Left lung (tissue), 4 donors: ENCODE measurements at regions not wholly inside any gene's neighbourhood (a gene's known extent, or its start where the extent isn't known, plus 50 kb on each side); places are given as distances from the start of the nearest gene placed in this dataset.

ENCODE experiments used
- ATAC-seq: fragments of 200-7000 bp; cut with Tn5 transposase; one replicate; pipeline ENCODE4 v1.9.1; 2020; ENCODE audit warnings: moderate library complexity
- DNase-seq, 4 donors: peaks; one replicate each; pipeline ENCODE4 v3.0.0-alpha.2; 2013 to 2020
- H3K27ac ChIP-seq, 2 donors: fragments of 200-600 bp; sonication (generic) in 1 of 2; one replicate each; pipeline versions ENCODE4 v1.5.0 to v1.8.0; 2020 to 2021
- H3K27me3 ChIP-seq, 2 donors: fragments of 200-600 bp; sonication (generic) in 1 of 2; one replicate each; pipeline versions ENCODE4 v1.5.0 to v1.8.0; 2020 to 2021
- H3K36me3 ChIP-seq, 2 donors: fragments of 200-600 bp; sonication (generic) in 1 of 2; one replicate each; pipeline versions ENCODE4 v1.5.0 to v1.8.0; 2020 to 2021
- H3K4me1 ChIP-seq, 2 donors: fragments of 200-600 bp; one replicate each; pipeline ENCODE4 v1.8.0; 2021
- H3K4me3 ChIP-seq, 2 donors: fragments of 200-600 bp; sonication (generic) in 1 of 2; one replicate each; pipeline versions ENCODE4 v1.5.0 to v1.8.0; 2020 to 2021; ENCODE audit warnings: mild to moderate bottlenecking in 1 of 2
- H3K9me3 ChIP-seq, 2 donors: fragments of 200-600 bp; sonication (generic) in 1 of 2; one replicate each; pipeline versions ENCODE4 v1.5.0 to v1.8.0; 2020 to 2021
- intact Hi-C, 2 donors: fragments of 100-400 bp; cut with DNase I; formaldehyde crosslinking; loops; one replicate each; pipeline versions ENCODE4 v1.11.2 to v1.14.2; 2022
- TF ChIP-seq, protein P1 (sequence below), 2 donors: fragments of 200-600 bp; sonication (generic) in 1 of 2; IDR thresholded peaks; one replicate each; pipeline versions ENCODE4 v1.5.0 to v1.8.0; 2021; ENCODE audit warnings: antibody characterized with exemption in 2 of 2
- donor health status: DM: no; HTN: yes; CAD: no.
- donor health status: DM: no; HTN: no; CAD: no.

DNA sequence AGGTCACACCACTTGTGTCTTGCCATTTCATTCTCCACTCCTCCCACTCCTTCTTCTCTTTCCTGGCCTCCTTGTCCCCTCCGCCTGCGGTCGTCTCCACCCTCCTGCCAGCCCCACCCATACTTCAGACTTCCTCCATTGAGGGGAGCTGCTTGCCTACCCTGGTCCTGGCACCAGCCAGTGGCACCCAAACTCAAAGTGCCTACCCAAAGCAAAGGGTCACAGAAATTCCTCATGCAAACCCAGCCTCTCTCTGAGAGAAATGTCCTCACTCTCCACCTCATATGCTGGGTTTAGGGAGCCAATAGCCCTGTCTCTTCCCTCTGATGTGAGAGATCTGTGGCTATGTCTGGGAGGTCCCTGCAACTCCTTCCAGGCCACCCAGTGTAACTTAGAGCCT lies 109.6 kb downstream of the TEX26 start:
- intact Hi-C loops, result no loop called here
- Histone ChIP-seq H3K4me3 (no peak overlapping the region), H3K9me3 (no peaks in the 10 kb centered on the region), H3K27ac (no peak overlapping the region), H3K36me3 (no peaks in the 10 kb centered on the region), H3K27me3 (peaks cover 0 to 19% of the 10 kb centered on the region in 2 donors), H3K4me1 (peaks cover 14 to 43% of the 10 kb centered on the region in 2 donors)
- TF ChIP-seq, protein P1, sequence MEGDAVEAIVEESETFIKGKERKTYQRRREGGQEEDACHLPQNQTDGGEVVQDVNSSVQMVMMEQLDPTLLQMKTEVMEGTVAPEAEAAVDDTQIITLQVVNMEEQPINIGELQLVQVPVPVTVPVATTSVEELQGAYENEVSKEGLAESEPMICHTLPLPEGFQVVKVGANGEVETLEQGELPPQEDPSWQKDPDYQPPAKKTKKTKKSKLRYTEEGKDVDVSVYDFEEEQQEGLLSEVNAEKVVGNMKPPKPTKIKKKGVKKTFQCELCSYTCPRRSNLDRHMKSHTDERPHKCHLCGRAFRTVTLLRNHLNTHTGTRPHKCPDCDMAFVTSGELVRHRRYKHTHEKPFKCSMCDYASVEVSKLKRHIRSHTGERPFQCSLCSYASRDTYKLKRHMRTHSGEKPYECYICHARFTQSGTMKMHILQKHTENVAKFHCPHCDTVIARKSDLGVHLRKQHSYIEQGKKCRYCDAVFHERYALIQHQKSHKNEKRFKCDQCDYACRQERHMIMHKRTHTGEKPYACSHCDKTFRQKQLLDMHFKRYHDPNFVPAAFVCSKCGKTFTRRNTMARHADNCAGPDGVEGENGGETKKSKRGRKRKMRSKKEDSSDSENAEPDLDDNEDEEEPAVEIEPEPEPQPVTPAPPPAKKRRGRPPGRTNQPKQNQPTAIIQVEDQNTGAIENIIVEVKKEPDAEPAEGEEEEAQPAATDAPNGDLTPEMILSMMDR (IDR thresholded peaks at IDR 0.05), result no peak
- ATAC-seq, result no peak
- DNase-seq, result no peak

DNA sequence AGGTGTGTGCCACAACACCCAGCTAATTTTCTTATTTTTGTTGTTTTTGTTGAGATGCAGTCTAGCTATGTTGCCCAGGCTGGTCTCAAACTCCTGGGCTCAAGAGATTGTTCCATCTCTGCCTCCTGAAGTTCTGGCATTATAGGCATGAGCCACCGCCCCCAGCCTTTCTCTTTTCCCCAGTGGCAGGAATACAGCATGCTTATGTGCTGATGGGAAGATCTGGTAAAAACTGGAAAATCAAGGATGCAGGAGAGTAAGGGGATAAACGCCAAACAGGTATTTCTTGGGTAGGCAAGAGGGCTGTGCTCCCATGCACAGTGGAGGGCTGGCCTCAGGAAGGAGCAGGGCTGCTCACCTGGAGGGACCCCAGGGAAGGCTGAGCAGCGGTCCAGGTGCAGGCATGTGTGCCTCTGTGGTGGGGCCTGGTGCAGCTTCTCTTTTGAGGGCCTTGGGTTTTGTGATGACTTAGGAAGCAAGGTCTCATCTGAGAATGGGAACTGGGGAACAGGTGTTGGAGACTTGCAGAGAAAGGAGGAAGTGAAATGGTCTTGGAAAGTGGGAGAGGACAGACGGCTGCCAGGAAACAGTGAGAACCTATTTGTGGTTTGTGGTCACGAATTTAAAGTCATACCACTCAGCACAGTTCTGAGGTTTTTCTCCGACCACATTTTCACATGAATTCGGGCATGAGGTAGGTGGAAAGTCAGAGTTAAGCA lies 106.5 kb downstream of the TEX26 start:
- H3K4me3 ChIP-seq, result no peak overlapping the region
- intact Hi-C loops, result no loop called here
- H3K27ac ChIP-seq, result no peak overlapping the region
- no peaks in the 10 kb centered on the region for H3K9me3 ChIP-seq
- TF ChIP-seq, protein P1 (IDR thresholded peaks at IDR 0.05), result no peak
- peaks cover 0 to 27% of the 10 kb centered on the region in 2 donors for H3K27me3 ChIP-seq
- no peaks in the 10 kb centered on the region for H3K36me3 ChIP-seq
- DNase-seq, result no peak
- ATAC-seq, result no peak
- H3K4me1 ChIP-seq, result peaks cover 0 to 12% of the 10 kb centered on the region in 2 donors

DNA sequence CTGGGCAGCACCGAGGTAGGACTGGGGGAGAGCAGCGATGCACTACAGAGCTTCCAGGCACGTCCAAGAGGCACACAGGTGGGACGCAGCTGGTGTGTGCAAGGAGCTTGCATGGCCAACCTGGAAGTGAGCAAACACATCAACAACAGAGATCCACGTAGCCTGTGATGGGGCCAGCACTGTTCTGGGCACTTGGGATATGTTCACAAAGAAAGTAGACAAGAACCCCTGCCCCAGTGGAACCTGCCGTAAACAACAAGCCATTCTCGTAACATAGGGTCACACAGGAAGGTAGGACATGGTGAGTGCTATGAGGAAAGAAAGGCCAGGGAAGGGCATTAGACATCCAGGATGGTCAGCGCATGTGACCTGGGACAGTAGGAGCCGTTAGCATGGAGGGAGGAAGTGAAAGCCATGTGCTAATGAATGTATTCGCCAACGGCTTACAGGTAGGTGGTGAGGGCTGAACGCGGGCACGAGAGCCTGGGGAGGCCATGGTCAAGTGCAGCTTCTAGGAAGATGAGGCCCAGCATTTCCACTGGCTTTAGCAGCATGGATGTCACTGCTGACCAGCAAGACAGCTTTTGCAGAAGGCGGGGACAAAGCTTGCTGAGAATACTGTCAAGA lies 105.5 kb downstream of the TEX26 start:
- Histone ChIP-seq H3K4me1 (peaks cover 0 to 9% of the 10 kb centered on the region in 2 donors), H3K27ac (no peak overlapping the region), H3K9me3 (no peaks in the 10 kb centered on the region), H3K36me3 (no peaks in the 10 kb centered on the region), H3K4me3 (no peak overlapping the region), H3K27me3 (peaks cover 0 to 17% of the 10 kb centered on the region in 2 donors)
- ATAC-seq, result no peak
- DNase-seq, result no peak
- intact Hi-C loops, result no loop called here
- TF ChIP-seq, protein P1 (IDR thresholded peaks at IDR 0.05), result no peak

DNA sequence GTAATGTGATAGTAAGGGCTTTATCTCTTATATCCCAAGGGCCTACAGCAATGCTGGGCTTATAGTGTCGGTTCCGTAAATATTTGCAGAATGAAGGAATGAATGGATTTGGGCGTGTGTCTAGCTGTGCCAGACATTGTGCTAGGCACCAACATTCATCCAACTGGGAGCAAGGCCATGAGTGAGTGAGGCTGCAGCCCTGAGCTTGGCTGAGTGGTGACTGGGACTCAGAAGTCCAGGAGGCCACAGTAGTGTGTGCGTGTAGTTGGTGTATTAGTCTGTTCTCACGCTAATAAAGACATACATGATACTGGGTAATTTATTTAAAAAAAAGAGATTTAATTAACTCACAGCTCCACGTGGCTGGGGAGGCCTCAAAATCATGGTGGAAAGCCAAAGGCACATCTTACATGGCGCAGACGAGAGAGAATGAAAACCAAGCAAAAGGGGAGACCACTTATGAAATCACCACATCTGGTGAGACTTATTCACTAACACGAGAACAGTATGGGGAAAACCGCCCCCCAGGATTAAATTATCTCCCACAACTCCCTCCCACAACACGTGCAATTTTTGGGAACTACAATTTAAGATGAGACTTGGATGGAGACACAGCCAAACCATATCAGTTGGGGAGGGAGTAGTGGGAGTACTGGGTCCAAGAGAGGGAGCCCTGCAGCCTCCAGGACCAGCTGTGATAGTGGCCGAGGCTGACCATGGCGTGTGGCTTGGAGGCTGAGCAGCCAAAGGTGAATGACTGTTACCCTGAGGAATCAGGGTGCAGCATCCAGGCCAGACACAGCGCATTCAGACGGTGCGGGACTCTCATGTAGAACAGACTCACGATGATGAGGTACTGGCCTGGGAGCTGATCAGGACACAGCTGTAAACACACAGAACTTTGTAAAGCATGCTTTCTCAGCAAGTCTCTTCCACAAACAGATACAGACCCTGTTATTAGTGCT lies 104.6 kb downstream of the TEX26 start:
- H3K9me3 ChIP-seq, result no peaks in the 10 kb centered on the region
- intact Hi-C loops, result no loop called here
- H3K27me3 ChIP-seq, result peaks cover 0 to 14% of the 10 kb centered on the region in 2 donors
- H3K36me3 ChIP-seq, result no peaks in the 10 kb centered on the region
- no peak for ATAC-seq
- TF ChIP-seq, protein P1 (IDR thresholded peaks at IDR 0.05), result no peak
- H3K4me3 ChIP-seq, result no peak overlapping the region
- DNase-seq, result no peak
- H3K4me1 ChIP-seq, result peaks cover 0 to 9% of the 10 kb centered on the region in 2 donors
- no peak overlapping the region for H3K27ac ChIP-seq
